NCI-H2107 treated with DMSO at 0.1 percent for 48 hours (cell line): ENCODE measurements at regions not wholly inside any gene's neighbourhood (a gene's known extent, or its start where the extent isn't known, plus 50 kb on each side); places are given as distances from the start of the nearest gene placed in this dataset.

Source experiments
- DNase-seq: peaks from one replicate; lab custom pipeline; 2025; ENCODE audit not compliant: unreplicated experiment; lab: John Stamatoyannopoulos, UW

GRCh38 chr4:136183513-136183912 lies 1348.8 kb downstream of the PCDH18 start:
- no peak for DNase-seq

- no peak for DNase-seq
These were observed 1375.3 kb downstream of the PCDH18 start for GRCh38 chr4:136156947-136157346.

GRCh38 chr4:136150046-136150445 lies 1382.2 kb downstream of the PCDH18 start:
- DNase-seq: no peak

- no peak for DNase-seq
These were observed 1395.7 kb downstream of the PCDH18 start for GRCh38 chr4:136136601-136137000.

- DNase-seq: no peak
These were observed 1408.0 kb downstream of the PCDH18 start for GRCh38 chr4:136124251-136124745.

GRCh38 chr4:136121426-136121825 lies 1410.9 kb downstream of the PCDH18 start:
- no peak for DNase-seq

- DNase-seq: no peak
These were observed 1418.4 kb downstream of the PCDH18 start for GRCh38 chr4:136113921-136114320.

GRCh38 chr4:136112116-136112515 lies 1420.2 kb downstream of the PCDH18 start:
- no peak for DNase-seq

- no peak for DNase-seq
These were observed 1425.5 kb downstream of the PCDH18 start for GRCh38 chr4:136106753-136107152.

GRCh38 chr4:136103616-136104015 lies 1428.7 kb downstream of the PCDH18 start:
- no peak for DNase-seq

GRCh38 chr4:136097676-136098075 lies 1434.6 kb downstream of the PCDH18 start:
- DNase-seq: no peak

- DNase-seq: no peak
These were observed 1444.0 kb downstream of the PCDH18 start for GRCh38 chr4:136088211-136088867.

- DNase-seq: no peak
These were observed 1453.3 kb downstream of the PCDH18 start for GRCh38 chr4:136078976-136079375.

- DNase-seq: no peak
These were observed 1475.5 kb downstream of the PCDH18 start for GRCh38 chr4:136056748-136057147.

GRCh38 chr4:136055360-136055759 lies 1476.9 kb downstream of the PCDH18 start:
- no peak for DNase-seq

- no peak for DNase-seq
These were observed 1495.5 kb downstream of the PCDH18 start for GRCh38 chr4:136036744-136037143.

- no peak for DNase-seq
These were observed 1499.9 kb downstream of the PCDH18 start for GRCh38 chr4:136032391-136032790.

GRCh38 chr4:136025540-136025939 lies 1506.8 kb downstream of the PCDH18 start:
- no peak for DNase-seq

GRCh38 chr4:136017556-136017955 lies 1514.7 kb downstream of the PCDH18 start:
- DNase-seq: no peak

- no peak for DNase-seq
These were observed 1520.1 kb downstream of the PCDH18 start for GRCh38 chr4:136012220-136012619.

- no peak for DNase-seq
These were observed 1522.9 kb downstream of the PCDH18 start for GRCh38 chr4:136009258-136009832.

- DNase-seq: no peak
These were observed 1524.3 kb downstream of the PCDH18 start for GRCh38 chr4:136007991-136008390.

GRCh38 chr4:136002316-136002715 lies 1530.0 kb downstream of the PCDH18 start:
- DNase-seq: no peak
